H7 (cell line): ENCODE measurements at regions not wholly inside any gene's neighbourhood (a gene's known extent, or its start where the extent isn't known, plus 50 kb on each side); places are given as distances from the start of the nearest gene placed in this dataset.

Experiments used
- DNase-seq: peaks from one replicate; pipeline ENCODE4 v3.0.0; 2012
- H3K27me3 ChIP-seq: 2 replicates; pipeline ENCODE4 v1.6.0; 2011; ENCODE audit warnings: mild to moderate bottlenecking, low read length; ENCODE audit not compliant: control insufficient read depth, insufficient read depth
- H3K36me3 ChIP-seq: replicated peaks from 2 replicates; pipeline ENCODE4 v1.5.1; 2011; ENCODE audit warnings: low read length; ENCODE audit not compliant: control insufficient read depth, insufficient read depth
- H3K4me3 ChIP-seq: 2 replicates; pipeline ENCODE4 v1.5.1; 2011; ENCODE audit warnings: low read depth, mild to moderate bottlenecking, control low read depth, low read length, moderate library complexity; ENCODE audit not compliant: insufficient read depth

DNA sequence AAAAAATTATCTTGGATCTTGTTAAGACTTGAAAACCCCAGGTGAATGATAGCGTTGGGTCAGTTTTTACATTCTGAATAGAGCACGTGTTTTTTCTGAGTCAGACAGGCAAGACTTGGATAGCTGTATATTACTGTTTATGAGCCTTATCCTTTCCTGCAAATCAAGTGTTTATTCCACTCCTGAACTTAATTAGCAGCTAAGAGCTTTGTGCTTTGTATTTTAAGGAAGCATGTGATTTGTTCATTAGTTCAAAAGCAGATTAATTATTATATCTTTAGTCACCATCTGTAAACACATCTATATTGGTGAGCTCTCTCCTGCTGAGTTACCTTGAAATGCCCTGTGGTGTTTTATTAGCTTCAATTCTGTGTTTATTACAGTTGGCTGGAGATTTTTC lies 98.6 kb upstream of the PRPS1L1 start:
- no peaks in the 10 kb centered on the region for H3K36me3 ChIP-seq
- H3K4me3 ChIP-seq, result no peak overlapping the region
- no peaks in the 10 kb centered on the region for H3K27me3 ChIP-seq
- DNase-seq, result no peak

- Histone ChIP-seq H3K4me3 (no peak overlapping the region), H3K36me3 (no peaks in the 10 kb centered on the region), H3K27me3 (no peaks in the 10 kb centered on the region)
- no peak for DNase-seq
These were observed 101.2 kb upstream of the PRPS1L1 start for GRCh38 chr7:18128846-18129245.

GRCh38 chr7:18132811-18133210 lies 105.2 kb upstream of the PRPS1L1 start:
- Histone ChIP-seq H3K4me3 (no peak overlapping the region), H3K36me3 (no peaks in the 10 kb centered on the region), H3K27me3 (no peaks in the 10 kb centered on the region)
- no peak for DNase-seq

DNA sequence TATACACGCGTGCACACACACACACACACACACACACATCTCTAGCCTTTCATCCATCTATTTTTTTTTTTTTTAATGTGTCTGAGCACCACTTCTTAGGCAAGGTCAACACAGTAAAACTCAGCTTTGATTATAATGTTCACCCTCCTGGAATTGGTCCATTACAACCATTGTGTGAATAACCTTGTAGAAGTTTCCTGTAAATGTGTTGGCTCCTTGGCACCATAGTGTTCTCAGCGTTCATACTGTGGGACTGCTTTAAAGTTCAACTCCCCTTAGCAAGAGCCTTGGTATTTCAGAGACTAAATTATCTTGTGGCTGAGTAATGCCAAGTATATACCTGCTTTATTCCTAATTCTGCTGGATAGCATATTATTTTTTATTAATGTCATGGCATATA lies 106.3 kb upstream of the PRPS1L1 start:
- no peaks in the 10 kb centered on the region for H3K27me3 ChIP-seq
- H3K4me3 ChIP-seq, result no peak overlapping the region
- H3K36me3 ChIP-seq, result no peaks in the 10 kb centered on the region
- DNase-seq, result no peak

GRCh38 chr7:18140943-18141342 lies 113.3 kb upstream of the PRPS1L1 start:
- no peak for DNase-seq
- Histone ChIP-seq H3K36me3 (no peaks in the 10 kb centered on the region), H3K4me3 (no peak overlapping the region), H3K27me3 (no peaks in the 10 kb centered on the region)

DNA sequence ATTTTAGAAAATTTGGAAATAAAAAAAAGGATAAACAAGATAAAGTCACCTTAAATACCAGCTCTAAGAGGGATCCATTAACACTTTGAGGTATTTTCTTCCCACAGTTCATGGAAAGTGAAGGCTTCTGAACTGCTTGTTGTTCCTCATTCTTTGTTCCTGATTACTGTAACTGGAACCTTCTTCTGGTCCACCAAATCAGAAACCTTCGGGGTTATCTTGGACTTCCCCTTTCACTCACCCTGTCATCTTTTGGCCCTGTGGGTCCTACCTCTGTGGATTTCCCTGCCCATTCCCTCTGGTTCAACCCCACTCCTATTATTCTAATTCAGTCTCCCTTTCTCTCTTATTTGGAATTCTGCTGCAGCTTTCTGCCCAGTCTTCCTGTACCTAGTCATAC lies 116.5 kb upstream of the PRPS1L1 start:
- no peak for DNase-seq
- Histone ChIP-seq H3K4me3 (no peak overlapping the region), H3K36me3 (no peaks in the 10 kb centered on the region)

DNA sequence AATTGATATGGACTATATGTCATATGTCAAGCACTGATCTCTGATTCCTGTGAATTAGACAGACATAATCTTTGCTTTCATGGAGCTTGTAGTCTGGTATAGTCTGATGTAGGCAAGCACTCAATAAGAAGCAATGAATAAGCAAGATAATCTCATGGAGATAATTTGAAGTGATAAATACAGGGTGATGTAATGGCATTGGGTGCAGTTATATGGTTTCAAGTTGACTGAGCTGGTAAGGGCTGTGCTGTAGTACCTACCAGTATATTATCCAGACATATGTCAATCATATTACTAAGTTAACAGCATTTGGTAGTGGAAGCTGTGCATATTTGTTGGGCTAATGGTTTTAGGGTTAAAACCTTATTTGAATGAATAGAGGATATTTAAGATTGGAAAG lies 117.5 kb upstream of the PRPS1L1 start:
- H3K4me3 ChIP-seq, result no peak overlapping the region
- no peak for DNase-seq
- no peaks in the 10 kb centered on the region for H3K36me3 ChIP-seq
- no peaks in the 10 kb centered on the region for H3K27me3 ChIP-seq

More for the DNA sequence above, 116.5 kb upstream of the PRPS1L1 start:
- no peaks in the 10 kb centered on the region for H3K27me3 ChIP-seq

GRCh38 chr7:18151422-18151821 lies 123.8 kb upstream of the PRPS1L1 start:
- DNase-seq, result no peak
- no peaks in the 10 kb centered on the region for H3K27me3 ChIP-seq
- H3K36me3 ChIP-seq, result no peaks in the 10 kb centered on the region
- no peak overlapping the region for H3K4me3 ChIP-seq

GRCh38 chr7:18153183-18153748 lies 125.6 kb upstream of the PRPS1L1 start:
- no peak overlapping the region for H3K4me3 ChIP-seq
- no peak for DNase-seq

DNA sequence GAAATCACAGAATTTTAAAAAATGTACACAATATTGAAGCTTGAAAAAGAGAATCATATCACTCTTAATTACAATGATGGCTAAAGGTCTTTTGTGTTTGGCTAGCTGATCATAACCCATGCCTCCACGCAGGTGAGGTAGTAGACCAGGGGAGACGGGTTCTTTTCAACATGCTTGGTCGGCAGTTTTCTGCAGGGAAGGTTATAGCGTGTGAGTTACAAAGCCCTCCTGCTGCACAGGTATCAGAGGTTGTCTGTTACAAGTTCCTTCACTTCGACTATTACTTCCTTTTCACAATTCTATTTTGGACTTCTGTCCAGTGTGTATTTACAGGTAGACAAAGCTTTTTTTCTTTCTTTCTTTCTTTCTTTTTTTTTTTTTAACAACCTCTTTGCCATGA lies 127.1 kb upstream of the PRPS1L1 start:
- Histone ChIP-seq H3K27me3 (no peaks in the 10 kb centered on the region), H3K4me3 (no peak overlapping the region), H3K36me3 (no peaks in the 10 kb centered on the region)
- DNase-seq, result no peak

More at GRCh38 chr7:18153183-18153748, 125.6 kb upstream of the PRPS1L1 start:
- Histone ChIP-seq H3K36me3 (no peaks in the 10 kb centered on the region), H3K27me3 (no peaks in the 10 kb centered on the region)

DNA sequence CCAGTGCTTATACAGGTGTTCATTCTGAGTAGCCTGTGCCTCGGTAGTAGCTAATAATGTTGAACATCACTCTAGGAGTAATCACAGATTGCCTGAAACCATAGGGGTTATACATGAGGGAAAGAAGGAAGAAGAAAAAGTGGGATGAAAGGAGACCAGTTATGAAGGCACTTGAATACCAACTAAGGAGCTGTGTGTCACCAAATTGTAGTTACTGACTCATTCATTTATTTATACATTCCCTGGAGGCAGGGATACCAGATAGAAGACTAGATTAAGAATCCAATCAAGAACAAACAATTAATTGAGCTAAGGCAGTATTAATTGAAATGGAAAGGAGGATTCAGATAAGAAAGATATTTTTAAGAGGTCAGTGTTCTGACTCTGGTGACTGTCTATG lies 129.6 kb upstream of the PRPS1L1 start:
- DNase-seq, result no peak
- Histone ChIP-seq H3K4me3 (no peak overlapping the region), H3K27me3 (no peaks in the 10 kb centered on the region), H3K36me3 (no peaks in the 10 kb centered on the region)

DNA sequence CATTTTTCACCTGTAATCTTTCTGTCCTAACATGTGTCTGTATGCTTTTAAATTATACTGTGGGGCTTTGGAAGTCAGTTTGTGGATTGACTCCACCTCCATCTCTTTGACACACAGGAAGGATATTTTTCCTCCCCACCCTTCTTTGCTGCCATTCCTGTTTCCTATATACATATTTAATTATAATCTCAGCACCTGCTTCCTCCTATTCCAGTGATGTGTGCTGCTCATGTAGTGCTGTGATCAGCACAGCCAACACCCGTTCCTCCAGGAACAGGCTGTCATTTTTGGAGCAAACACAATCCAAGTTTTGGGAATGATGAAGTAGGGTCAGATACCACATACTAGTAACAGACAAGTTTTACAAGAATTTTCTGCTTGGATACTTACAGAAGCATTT lies 135.0 kb upstream of the PRPS1L1 start:
- Histone ChIP-seq H3K36me3 (no peaks in the 10 kb centered on the region), H3K27me3 (no peaks in the 10 kb centered on the region), H3K4me3 (no peak overlapping the region)
- no peak for DNase-seq

DNA sequence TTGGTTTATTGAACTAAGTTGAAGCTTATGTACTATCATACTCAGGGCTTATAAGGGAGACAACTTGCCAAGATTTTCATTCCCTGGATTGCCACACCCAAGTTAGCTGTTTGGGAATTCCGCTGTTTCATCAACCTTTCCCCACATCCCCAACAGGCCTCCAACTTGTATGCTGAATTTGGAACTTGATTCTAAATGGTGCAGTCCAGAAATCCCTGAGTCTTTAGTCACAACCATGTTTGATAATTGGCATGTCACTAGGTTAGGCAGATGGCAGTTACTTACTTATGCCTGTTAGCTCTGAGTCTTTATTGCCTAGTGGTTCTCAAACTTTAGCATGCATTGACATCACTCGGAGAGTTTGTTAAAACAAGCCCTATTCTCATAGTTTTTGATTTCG lies 135.4 kb upstream of the PRPS1L1 start:
- DNase-seq, result no peak
- Histone ChIP-seq H3K4me3 (no peak overlapping the region), H3K36me3 (no peaks in the 10 kb centered on the region), H3K27me3 (no peaks in the 10 kb centered on the region)

- Histone ChIP-seq H3K27me3 (no peaks in the 10 kb centered on the region), H3K4me3 (no peak overlapping the region), H3K36me3 (no peaks in the 10 kb centered on the region)
- no peak for DNase-seq
These were observed 137.5 kb upstream of the PRPS1L1 start for GRCh38 chr7:18165166-18165565.

DNA sequence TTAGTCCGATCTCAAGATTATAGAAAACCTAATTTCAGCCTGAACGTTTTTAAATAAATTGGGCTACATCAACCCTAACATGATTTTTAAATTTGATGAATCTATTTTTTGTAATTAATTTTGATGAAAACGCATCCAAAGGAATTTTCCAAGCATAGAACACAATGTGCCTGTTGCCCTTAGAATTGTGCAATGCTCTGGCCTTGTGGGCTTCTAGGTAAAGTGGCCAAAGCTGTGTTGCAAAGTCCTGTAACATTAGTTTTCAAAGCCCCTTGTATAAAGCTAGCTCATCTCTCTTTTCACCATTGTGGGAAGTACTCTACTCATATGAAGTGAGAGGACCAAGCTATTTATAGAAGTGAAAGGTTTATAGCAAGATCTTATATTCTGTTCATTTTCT lies 138.4 kb upstream of the PRPS1L1 start:
- DNase-seq, result no peak
- no peak overlapping the region for H3K4me3 ChIP-seq
- no peaks in the 10 kb centered on the region for H3K27me3 ChIP-seq
- no peaks in the 10 kb centered on the region for H3K36me3 ChIP-seq

GRCh38 chr7:18167815-18168214 lies 140.2 kb upstream of the PRPS1L1 start:
- no peak for DNase-seq
- Histone ChIP-seq H3K36me3 (no peaks in the 10 kb centered on the region), H3K27me3 (no peaks in the 10 kb centered on the region), H3K4me3 (no peak overlapping the region)
